G401.6 (cell line): ENCODE measurements at regions not wholly inside any gene's neighbourhood (a gene's known extent, or its start where the extent isn't known, plus 50 kb on each side); places are given as distances from the start of the nearest gene placed in this dataset.
"Not testable (repeated sequence)": the region's sequence is repeated elsewhere in the genome, so short reads cannot be mapped to it uniquely, and the experiment has no call there.

Experiments used
- FAIRE-seq: peaks from 2 replicates; lab custom pipeline; 2012; peaks lifted over from hg19 to GRCh38; lab: Jason Lieb, UNC

- FAIRE-seq: no peak
Observed at GRCh38 chr10:23974746-23975272, 234.1 kb upstream of the KIAA1217 start.

GRCh38 chr10:23975431-23975830 lies 233.5 kb upstream of the KIAA1217 start:
- no peak for FAIRE-seq

GRCh38 chr10:23976275-23976674 lies 232.7 kb upstream of the KIAA1217 start:
- FAIRE-seq: no peak

GRCh38 chr10:23978317-23978716 lies 230.6 kb upstream of the KIAA1217 start:
- no peak for FAIRE-seq

DNA sequence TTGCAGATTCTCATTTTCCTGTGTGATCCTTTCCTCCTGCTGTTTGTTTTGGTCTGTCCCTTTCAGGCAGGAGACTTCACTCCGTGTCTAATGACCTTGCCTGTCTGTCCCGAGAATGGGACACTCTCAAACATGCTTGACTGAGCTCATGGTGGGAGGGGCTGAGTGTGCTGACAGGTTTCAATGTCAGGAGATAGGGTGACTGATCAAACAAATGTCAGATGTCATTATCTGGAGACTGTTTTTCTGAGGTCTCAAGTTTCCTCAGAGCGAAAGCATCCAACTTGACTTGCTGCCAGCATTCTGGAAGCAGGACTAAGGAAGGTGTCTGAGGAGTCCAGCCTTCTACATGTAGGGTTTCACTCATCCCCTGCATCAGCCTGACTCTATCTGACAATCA lies 228.8 kb upstream of the KIAA1217 start:
- no peak for FAIRE-seq

- no peak for FAIRE-seq
Observed at GRCh38 chr10:23981520-23982309, 227.2 kb upstream of the KIAA1217 start.

DNA sequence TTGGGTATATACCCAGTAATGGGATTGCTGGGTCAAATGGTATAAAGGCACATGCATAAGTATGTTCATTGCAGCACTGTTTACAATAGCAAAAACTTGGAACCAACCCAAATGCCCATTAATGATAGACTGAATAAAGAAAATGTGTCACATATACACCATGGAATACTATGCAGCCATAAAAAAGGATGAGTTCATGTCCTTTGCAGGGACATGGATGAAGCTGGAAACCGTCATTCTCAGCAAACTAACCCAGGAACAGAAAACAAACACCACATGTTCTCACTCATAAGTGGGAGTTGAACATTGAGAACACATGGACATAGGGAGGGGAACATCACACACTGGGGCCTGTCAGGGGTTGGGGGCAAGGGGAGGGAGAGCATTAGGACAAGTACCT lies 224.5 kb upstream of the KIAA1217 start:
- not testable (repeated sequence) for FAIRE-seq

DNA sequence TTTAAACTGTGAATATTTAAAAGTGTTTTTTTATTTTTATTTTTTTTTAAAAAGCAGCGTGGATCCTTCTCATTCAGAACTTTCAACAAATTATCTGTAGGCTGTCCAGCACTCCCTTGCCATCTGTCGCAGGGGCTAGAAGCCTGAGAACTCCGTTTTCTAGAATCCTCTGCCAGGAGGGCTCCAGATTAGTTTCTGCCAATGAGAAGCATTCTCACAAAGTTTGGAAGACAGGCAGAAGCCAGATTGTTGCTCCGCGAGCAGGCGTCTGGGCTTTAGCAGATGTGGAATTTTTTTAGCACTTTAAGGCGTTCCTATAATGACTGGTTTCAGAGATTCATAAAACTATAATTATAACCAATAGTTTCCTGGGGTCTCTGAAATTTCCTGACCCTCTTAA lies 220.9 kb upstream of the KIAA1217 start:
- no peak for FAIRE-seq

DNA sequence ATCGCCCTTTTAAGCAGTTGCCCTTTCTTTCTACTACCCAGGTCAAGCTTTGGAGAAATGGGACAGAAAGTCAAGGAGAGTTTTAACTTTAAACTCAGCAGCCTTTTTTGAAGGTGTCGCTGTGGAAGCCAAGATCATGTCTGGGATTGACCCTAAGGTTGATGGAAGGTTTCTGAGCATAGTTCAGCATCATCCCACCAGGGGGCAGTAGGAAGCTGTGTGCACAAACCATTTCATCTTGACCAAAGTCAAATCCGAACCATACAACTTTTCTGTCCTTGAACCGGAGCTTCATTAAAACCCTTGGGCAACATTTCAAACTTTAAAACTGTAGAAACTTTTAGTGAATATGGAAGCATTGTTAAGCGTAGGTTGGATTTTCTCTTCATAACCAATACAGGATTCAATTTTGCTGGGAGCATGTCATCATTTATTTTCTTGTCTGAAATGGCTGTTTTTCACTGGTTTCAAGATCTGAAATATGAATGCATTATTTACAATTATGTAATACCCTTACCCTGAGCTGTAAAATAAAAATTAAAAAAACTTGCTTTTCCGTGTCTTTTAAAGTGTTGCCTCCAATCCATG lies 214.4 kb upstream of the KIAA1217 start:
- FAIRE-seq: no peak

DNA sequence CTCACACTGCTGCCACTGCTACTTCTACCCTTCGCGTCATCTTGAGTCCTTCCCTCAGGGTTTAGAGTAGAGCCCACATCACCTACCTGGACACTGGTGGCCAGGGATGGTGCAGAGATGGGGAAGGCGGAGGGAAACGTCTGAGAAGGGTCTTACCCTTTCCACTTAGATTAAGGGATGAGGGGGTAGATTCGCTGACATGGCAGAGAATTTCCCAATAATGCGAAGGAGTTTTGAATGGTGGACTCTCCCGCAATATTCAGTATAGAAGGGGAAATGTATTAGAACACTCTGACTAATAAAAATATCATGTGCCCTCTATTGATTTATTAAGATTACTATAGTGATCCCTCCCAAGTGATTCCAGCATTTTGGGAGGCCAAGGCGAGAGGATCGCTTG lies 209.5 kb upstream of the KIAA1217 start:
- FAIRE-seq: no peak

- FAIRE-seq: no peak
Observed at GRCh38 chr10:24000271-24000813, 208.6 kb upstream of the KIAA1217 start.

DNA sequence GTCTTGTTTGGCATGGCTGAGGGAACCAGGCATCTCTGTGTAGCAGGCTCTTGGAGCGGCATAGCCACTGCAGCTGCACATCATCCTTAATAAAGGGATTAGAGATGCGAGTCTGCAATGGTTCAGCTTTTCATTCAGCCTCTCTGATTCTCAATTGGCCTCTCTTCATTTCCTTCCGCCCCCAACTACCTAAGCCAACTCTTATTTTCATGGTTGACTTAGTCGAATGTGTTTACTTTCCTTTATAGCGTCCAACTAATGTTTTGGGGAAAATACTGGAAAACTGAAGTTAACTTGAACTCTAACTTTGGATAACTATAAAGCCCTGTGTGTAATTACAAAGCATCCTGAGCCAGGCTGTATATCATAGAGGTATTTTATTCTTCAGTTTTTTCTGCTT lies 202.2 kb upstream of the KIAA1217 start:
- FAIRE-seq: no peak

- no peak for FAIRE-seq
Observed at GRCh38 chr10:24007359-24007758, 201.6 kb upstream of the KIAA1217 start.

DNA sequence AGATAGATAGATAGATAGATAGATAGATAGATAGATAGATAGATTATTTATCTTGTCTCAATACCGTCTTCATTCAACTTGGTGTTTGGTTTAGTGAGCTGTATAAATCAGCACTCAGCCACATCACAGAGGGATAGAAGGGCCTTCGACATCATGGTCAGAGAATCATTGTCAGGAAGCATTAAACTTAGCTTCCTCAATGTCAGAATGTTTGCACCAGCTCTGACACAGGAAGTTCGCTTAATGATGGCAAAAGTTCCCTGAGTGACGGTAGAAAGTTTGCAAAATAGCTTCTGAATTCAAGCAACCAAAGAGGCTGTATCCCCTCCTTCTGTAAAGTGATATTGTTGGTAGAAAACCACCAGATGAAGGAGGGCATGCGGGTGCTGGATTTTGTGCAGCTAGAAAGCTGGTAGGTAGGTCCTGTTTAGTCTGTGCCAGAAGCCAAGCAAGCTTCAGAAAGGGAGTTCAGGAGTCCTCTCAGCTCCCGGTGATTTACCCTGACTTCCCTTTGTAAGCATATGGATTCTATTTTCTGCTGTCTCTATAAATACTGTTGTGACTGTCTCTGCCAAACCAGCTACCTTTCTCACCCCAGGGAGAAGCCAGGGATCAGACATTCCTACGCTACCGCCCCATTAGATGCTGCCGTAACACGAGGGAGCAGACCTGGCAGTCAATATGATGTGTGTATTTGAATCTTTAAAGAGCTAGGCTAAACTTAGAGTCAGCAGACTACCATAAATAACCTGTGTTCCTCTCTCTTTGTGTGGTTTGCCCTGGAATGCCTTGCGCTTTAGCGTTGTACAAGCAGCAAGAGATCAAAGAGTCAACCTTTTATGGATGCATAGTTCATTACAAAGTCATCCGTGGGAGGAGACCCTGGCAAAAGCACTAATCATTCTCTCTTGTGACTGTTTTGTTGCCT lies 200.5 kb upstream of the KIAA1217 start:
- FAIRE-seq: no peak

DNA sequence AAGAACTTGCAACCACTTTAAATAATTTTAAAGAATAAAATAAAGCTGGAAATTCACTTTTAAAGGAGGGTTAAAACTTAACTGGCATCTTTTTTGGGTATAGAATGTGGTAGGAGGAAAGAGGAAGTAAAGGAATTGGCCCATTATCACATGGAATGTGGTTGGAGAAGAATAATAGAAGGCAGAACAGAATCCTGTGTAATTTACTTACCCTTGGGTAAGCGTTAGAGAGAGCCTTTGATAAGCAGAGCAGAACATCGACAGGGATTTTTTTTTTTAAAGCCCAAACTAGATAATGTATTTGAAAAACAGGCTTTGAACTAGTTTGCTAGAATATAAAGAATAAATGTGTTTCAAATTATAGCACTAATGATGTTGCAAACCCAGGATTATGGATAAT lies 199.8 kb upstream of the KIAA1217 start:
- FAIRE-seq: no peak

- no peak for FAIRE-seq
Observed at GRCh38 chr10:24009736-24010135, 199.2 kb upstream of the KIAA1217 start.

DNA sequence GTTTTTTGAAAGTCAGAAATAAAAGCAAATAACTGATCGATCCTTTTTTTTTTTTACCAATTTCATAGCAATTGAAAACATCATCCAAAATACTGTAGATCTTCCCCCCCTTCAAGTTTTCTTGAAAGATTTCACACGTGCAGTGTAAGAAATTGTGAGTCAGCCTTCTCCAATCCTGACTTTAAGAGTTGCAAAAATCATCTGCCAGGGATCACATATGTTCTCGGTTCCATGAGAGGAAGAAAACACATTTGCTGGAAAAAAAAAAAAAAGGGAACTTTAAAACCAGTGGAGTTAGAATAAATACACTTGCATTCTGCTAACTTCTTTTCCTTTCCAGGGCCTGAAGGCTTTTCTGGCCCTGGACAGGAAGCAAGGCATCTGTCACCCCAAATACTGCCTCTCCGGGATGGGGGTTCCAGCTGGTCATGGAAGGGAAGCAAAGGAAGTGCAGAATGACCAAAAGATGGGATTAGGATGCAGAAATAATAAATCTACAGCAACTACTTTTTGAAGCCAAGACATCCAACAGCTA lies 198.4 kb upstream of the KIAA1217 start:
- no peak for FAIRE-seq

- no peak for FAIRE-seq
Observed at GRCh38 chr10:24012249-24012803, 196.6 kb upstream of the KIAA1217 start.

DNA sequence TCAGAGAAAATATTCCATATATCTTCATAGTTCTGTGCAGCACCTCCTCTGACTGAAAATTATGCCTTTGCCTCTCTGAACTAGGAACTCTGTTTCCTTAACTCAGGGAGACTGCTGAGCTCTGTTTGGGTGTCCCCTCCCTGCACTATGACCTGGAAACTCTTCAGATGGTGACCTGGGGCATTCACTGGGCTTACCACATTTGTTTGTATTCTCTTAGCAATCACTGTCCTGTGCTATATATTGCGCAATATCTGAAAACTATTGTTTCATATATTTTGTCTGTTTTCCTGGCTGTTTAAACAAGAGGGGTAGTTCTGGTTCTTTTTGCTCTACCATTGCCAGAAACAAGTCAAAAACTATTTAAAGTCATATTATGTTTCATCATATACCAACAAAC lies 181.8 kb upstream of the KIAA1217 start:
- FAIRE-seq: no peak

DNA sequence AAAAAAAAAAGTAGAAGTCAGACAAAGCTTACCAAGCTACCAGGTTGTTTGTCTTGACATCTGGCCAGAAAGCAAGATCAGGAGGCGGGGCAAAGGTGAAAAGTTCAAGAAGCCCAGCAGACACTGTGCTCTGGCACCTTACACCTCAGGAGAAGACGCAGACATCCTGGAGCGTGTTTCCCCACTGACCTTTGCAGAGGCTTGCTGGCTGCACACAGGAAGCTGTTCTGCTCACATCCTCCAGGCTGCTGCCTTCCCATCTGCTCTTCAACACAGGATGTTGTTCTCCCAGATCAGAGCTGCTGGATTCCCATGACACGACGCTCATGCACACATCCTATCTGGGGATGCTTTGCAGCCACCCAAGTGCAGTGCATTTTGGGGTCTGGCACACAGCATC lies 174.4 kb upstream of the KIAA1217 start:
- no peak for FAIRE-seq

GRCh38 chr10:24035761-24036160 lies 173.2 kb upstream of the KIAA1217 start:
- FAIRE-seq: no peak

DNA sequence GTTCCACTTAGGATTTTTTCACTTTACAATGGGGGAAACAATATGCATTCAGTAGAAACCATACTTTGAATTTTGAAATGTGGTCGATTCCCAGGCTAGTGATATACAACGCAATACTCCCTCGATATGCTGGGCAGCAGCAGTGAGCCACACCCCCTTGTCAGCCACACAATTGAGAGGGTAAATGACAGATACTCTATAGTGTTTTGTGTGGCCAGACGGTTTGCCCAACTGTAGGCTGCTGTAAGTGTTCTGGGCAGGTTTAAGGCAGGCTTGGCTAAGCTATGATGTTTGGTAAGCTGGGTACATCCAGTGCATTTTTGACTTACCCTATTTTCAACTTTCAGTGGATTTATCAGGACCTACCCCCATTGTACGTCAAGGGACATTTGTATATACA lies 169.6 kb upstream of the KIAA1217 start:
- FAIRE-seq: no peak
